ENCODE measurements at regions not wholly inside any gene's neighbourhood (a gene's known extent, or its start where the extent isn't known, plus 50 kb on each side); places are given as distances from the start of the nearest gene placed in this dataset.
"Not testable (repeated sequence)": the region's sequence is repeated elsewhere in the genome, so short reads cannot be mapped to it uniquely, and the experiment has no call there.

- WGBS, 2 donors = 82% methylated on average over 2 of the region's 2 CpGs
- no peak overlapping the region for H3K9ac ChIP-seq (ENCODE audit: insufficient read depth in 1 of 2, low read length in 2 of 2)
- no peak overlapping the region for H3K27ac ChIP-seq (ENCODE audit: low read depth in 1 of 2, low read length in 1 of 2)
These were observed 62.5 kb upstream of the TNFSF4 start for GRCh38 chr1:173269490-173270230.

GRCh38 chr1:173270243-173270642, 63.1 kb upstream of the TNFSF4 start:
- Histone ChIP-seq H3K27me3 (ENCODE audit: control insufficient read depth in 3 of 3, insufficient read depth in 3 of 3, low read length in 2 of 3) (no peaks in the 10 kb centered on the region), H3K9ac (ENCODE audit: insufficient read depth in 1 of 2, low read length in 2 of 2) (no peak overlapping the region), H3K9me3 (ENCODE audit: control insufficient read depth in 4 of 4, insufficient read depth in 3 of 4, low read length in 3 of 4) (no peaks in the 10 kb centered on the region), H3K4me3 (no peak overlapping the region), H3K27ac (ENCODE audit: low read depth in 1 of 2, low read length in 1 of 2) (no peak overlapping the region), H3K4me1 (ENCODE audit: control insufficient read depth in 5 of 5, insufficient read depth in 5 of 5, low read length in 5 of 5) (no peaks in the 10 kb centered on the region), H3K36me3 (ENCODE audit: control insufficient read depth in 4 of 4, insufficient read depth in 4 of 4, low read length in 4 of 4) (no peaks in the 10 kb centered on the region)
- DNase-seq (no peak), ATAC-seq (ENCODE audit: insufficient read depth, low FRiP score) (no peak)
- TF ChIP-seq CTCF (IDR thresholded peaks at IDR 0.05; ENCODE audit: control extremely low read depth, extremely low read depth) = no peak
- WGBS, 2 donors = 60 to 93% methylated on average over 2 of the region's 2 CpGs

More at GRCh38 chr1:173269490-173270230, 62.5 kb upstream of the TNFSF4 start:
- ATAC-seq (ENCODE audit: insufficient read depth, low FRiP score) (no peak), DNase-seq (peak in 1 of 3 donors; percentile 29)
- Histone ChIP-seq H3K36me3 (ENCODE audit: control insufficient read depth in 4 of 4, insufficient read depth in 4 of 4, low read length in 4 of 4) (no peaks in the 10 kb centered on the region), H3K27me3 (ENCODE audit: control insufficient read depth in 3 of 3, insufficient read depth in 3 of 3, low read length in 2 of 3) (no peaks in the 10 kb centered on the region), H3K4me1 (ENCODE audit: control insufficient read depth in 5 of 5, insufficient read depth in 5 of 5, low read length in 5 of 5) (no peaks in the 10 kb centered on the region), H3K4me3 (no peak overlapping the region), H3K9me3 (ENCODE audit: control insufficient read depth in 4 of 4, insufficient read depth in 3 of 4, low read length in 3 of 4) (no peaks in the 10 kb centered on the region)
- no peak for TF ChIP-seq CTCF (IDR thresholded peaks at IDR 0.05; ENCODE audit: control extremely low read depth, extremely low read depth)

GRCh38 chr1:173271021-173271420, 63.9 kb upstream of the TNFSF4 start:
- 91 to 100% methylated on average over 1 of the region's 1 CpG for WGBS, 2 donors
- not testable (repeated sequence) for H3K9ac ChIP-seq (ENCODE audit: insufficient read depth in 1 of 2, low read length in 2 of 2); H3K27me3 ChIP-seq (ENCODE audit: control insufficient read depth in 3 of 3, insufficient read depth in 3 of 3, low read length in 2 of 3); H3K4me3 ChIP-seq; H3K4me1 ChIP-seq (ENCODE audit: control insufficient read depth in 5 of 5, insufficient read depth in 5 of 5, low read length in 5 of 5); DNase-seq; H3K27ac ChIP-seq (ENCODE audit: low read depth in 1 of 2, low read length in 1 of 2); ATAC-seq (ENCODE audit: insufficient read depth, low FRiP score); H3K36me3 ChIP-seq (ENCODE audit: control insufficient read depth in 4 of 4, insufficient read depth in 4 of 4, low read length in 4 of 4); H3K9me3 ChIP-seq (ENCODE audit: control insufficient read depth in 4 of 4, insufficient read depth in 3 of 4, low read length in 3 of 4)

- TF ChIP-seq CTCF (IDR thresholded peaks at IDR 0.05; ENCODE audit: control extremely low read depth, extremely low read depth) = no peak
- no peaks in the 10 kb centered on the region for H3K9me3 ChIP-seq (ENCODE audit: control insufficient read depth in 4 of 4, insufficient read depth in 3 of 4, low read length in 3 of 4)
- H3K27ac ChIP-seq (ENCODE audit: low read depth in 1 of 2, low read length in 1 of 2) = no peak overlapping the region
- H3K4me1 ChIP-seq (ENCODE audit: control insufficient read depth in 5 of 5, insufficient read depth in 5 of 5, low read length in 5 of 5) = no peaks in the 10 kb centered on the region
- no peak overlapping the region for H3K4me3 ChIP-seq
- H3K27me3 ChIP-seq (ENCODE audit: control insufficient read depth in 3 of 3, insufficient read depth in 3 of 3, low read length in 2 of 3) = no peaks in the 10 kb centered on the region
- H3K36me3 ChIP-seq (ENCODE audit: control insufficient read depth in 4 of 4, insufficient read depth in 4 of 4, low read length in 4 of 4) = no peaks in the 10 kb centered on the region
- H3K9ac ChIP-seq (ENCODE audit: insufficient read depth in 1 of 2, low read length in 2 of 2) = no peak overlapping the region
- ATAC-seq (ENCODE audit: insufficient read depth, low FRiP score) = no peak
- DNase-seq = no peak
- 50 to 86% methylated on average over 1 of the region's 1 CpG for WGBS, 2 donors
These were observed 68.4 kb upstream of the TNFSF4 start for GRCh38 chr1:173275496-173275895.

All from lung (tissue), 11 donors.